ELR (cell line): ENCODE measurements at regions not wholly inside any gene's neighbourhood (a gene's known extent, or its start where the extent isn't known, plus 50 kb on each side); places are given as distances from the start of the nearest gene placed in this dataset.
"Not testable (repeated sequence)": the region's sequence is repeated elsewhere in the genome, so short reads cannot be mapped to it uniquely, and the experiment has no call there.

Experiments
- DNase-seq: peaks from one replicate; pipeline ENCODE4 v3.0.0-alpha.2; 2015; ENCODE audit warnings: low read depth

GRCh38 chr6:93183531-93183972 lies 235.8 kb downstream of the EPHA7 start:
- DNase-seq = no peak

DNA sequence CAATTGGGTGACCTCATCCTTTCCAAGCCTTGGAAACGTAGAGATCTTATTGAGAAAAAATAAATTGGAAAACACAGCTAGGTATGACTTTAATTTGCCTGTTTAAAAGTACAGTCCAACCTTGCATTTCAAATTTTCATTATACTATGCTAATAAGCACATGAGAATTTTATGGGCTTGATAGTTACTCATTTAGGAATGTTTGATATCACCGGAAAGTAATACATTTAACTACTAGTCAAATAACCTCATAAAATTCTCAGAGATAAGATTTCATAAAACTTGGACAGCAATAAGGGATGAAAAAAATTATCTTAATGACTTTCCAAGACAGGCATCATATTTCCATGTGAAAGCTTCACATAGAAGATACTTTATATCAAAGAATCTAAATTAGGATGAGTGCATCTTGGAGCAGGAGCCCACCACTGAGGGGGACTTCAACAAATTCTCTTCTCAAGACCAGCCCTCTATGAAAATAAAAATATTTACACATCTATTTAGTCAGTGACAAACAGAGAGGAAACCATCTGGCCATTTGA lies 236.3 kb downstream of the EPHA7 start:
- DNase-seq = no peak

GRCh38 chr6:93177918-93178317 lies 241.4 kb downstream of the EPHA7 start:
- DNase-seq = no peak

DNA sequence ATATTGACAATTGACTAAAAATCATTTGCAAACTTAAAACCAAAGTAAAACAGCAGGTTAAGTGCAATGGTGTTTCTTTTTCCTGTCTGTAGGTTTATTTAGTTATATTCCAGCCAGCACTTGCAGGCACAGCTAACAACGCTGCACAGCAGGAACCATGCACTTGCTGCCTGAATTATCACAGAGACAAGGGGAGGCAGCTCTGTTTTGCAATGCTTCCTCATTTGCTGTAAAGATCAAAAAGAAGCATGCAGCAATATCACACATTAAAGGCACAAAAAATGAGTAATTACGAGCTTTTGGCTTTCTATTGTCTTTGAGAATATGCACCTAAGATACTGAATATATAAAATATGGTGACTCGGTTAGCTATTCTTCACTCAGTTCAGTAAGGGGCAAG lies 241.9 kb downstream of the EPHA7 start:
- no peak for DNase-seq

GRCh38 chr6:93176070-93176469 lies 243.3 kb downstream of the EPHA7 start:
- no peak for DNase-seq

- DNase-seq = not testable (repeated sequence)
Observed at GRCh38 chr6:93173573-93173972, 245.8 kb downstream of the EPHA7 start.

GRCh38 chr6:93165850-93166430 lies 253.4 kb downstream of the EPHA7 start:
- DNase-seq = no peak

DNA sequence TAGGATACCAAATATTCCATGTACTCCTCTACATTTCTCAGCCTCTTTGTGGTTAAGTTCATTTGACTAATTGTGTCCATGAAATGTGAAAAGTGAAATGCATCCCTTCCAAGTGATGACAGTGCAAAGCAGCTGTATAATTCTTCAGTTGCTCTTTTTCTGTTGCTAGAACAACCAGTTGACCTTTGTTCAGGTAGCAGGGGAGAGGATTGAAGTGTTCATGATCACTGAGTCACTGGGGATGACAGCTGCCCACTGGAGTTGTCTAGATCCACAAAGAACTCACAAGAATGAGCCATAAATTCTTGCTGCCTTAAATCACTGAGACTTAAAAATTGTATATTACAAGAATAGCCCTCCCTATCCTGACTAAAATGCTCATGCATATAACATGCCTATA lies 254.6 kb downstream of the EPHA7 start:
- no peak for DNase-seq

DNA sequence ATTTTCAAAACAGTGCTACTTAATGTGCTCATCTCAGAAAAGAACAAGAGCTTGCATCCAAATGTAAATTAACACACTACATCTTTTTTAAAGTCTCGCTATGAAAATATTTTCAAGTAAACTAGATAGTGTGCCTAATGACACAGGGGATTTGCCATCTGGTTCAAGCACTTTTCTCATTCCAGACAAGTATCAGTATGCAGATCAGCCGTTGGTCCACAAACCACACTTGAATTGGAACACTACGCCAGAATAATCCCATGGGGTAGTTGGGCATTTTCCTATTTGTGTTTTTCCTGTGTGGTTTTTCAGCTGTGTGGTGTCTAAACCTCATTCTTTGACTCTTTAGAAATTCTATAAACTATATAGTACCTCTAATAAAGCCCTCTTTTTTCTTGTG lies 256.2 kb downstream of the EPHA7 start:
- no peak for DNase-seq

- DNase-seq = no peak
Observed at GRCh38 chr6:93139408-93140081, 279.8 kb downstream of the EPHA7 start.

GRCh38 chr6:93136111-93136510 lies 283.2 kb downstream of the EPHA7 start:
- no peak for DNase-seq

GRCh38 chr6:93124006-93124632 lies 295.2 kb downstream of the EPHA7 start:
- no peak for DNase-seq

- DNase-seq = no peak
Observed at GRCh38 chr6:93123585-93123984, 295.8 kb downstream of the EPHA7 start.

DNA sequence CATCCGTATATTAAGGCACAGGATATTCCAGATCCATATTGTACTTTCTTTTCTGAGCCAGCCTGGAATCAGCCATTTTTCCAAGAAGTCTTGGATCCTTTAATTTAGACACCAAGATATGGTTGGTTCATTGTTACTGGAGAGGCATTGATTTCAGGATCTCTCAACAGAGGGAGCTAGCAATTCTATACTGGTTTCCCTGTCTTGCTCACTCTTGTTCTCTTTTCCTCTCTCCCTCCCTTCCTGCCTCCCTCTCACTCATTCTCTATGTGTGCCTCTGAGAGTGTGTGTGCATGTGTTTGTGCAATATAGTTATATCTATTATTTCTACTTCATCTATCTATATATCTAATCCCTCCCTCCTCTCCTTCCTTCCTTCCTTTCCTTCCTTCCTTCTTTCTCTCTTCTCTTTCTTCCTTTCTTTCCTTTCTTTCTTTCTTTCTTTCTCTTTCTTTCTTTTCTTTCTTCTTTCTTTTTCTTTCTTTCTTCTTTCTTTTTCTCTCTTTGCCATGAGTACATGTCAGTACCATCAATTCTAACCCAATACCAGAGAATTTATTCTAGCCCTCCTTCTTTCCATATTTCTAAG lies 299.1 kb downstream of the EPHA7 start:
- no peak for DNase-seq

DNA sequence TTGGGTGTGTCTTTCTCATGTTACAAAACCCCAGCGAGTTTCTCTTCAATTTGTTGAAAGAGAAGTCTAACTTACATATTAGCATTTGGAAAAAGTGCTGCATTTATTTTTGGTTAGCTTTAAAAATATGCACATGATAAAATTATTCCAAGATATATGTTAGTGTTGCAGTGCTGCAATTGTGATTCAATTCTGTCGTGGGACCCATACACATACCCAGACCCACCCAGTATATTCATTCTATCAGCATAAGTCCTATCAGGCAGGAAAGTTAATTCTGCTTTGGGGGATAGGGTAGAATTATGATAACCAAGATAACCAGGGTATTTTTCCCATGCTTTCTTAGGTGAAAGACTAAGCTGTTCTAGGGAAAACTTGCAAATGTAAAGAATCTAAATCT lies 313.5 kb downstream of the EPHA7 start:
- no peak for DNase-seq

DNA sequence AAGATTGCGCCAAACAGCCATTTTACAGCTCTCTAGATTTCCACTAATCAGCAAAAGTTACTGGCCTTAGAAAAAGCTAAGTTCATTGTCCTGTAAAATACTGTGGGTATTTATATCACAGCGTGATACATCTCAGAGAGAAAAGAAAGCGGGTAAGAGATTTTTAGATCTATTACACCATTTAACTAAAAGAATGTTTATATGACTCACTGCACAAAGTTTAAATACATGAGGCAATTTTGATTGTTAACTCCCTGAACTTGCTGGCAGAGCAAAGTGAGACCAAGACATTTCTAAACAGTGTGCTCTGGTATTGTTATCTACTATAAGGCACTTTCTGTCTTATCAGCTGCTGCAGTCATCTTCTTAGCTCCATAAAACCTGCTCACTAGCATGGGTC lies 314.3 kb downstream of the EPHA7 start:
- DNase-seq = no peak

- no peak for DNase-seq
Observed at GRCh38 chr6:93104195-93104817, 315.1 kb downstream of the EPHA7 start.

DNA sequence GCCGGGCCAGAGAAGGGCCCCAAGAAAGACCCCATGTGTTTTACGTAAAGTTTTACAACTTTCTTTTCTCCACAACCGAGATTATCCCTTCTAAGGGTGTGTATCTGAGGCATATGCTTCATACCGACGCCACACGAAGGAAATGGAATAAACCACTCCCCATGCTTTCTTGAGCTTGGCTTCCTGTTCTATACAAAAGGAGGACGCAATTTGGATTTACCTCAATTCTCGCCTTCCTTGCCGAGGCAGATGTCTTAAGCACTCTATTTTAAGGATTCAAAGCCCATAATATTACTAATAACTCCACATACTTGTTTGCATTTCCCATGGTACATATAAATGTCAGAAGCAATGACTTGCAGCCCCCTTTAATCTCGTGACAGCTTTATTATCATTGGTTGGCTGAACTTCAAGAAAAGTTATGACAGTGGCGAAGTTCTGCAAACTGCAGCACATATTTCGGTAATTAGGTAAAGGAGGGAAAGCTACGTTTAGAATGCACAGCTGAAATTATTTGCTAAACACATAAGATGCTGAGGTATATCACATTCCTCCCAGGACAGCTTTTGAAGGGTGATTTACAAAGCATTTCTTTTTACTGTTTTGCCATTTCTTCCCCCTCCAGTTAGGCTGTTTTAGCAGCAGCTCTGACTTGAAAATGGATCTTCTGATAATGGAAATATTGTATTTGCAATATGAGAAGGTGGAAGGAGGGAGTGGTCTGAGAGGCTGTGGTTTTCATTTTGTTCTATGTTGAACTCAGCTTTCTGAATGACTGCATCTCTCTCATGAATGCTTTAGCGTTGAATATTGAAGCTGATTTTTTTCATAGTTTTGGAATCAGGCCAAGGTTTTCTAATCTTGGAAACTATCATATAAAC lies 330.5 kb downstream of the EPHA7 start:
- no peak for DNase-seq

GRCh38 chr6:93087606-93088005 lies 331.8 kb downstream of the EPHA7 start:
- DNase-seq = no peak

- no peak for DNase-seq
Observed at GRCh38 chr6:93086351-93086750, 333.0 kb downstream of the EPHA7 start.
